ENCODE measurements at regions not wholly inside any gene's neighbourhood (a gene's known extent, or its start where the extent isn't known, plus 50 kb on each side); places are given as distances from the start of the nearest gene placed in this dataset.

GRCh38 chr5:113749334-113749733, 235.8 kb downstream of the YTHDC2 start:
- TF ChIP-seq CEBPB (IDR thresholded peaks at IDR 0.05; ENCODE audit: low read depth) (no peak), CTCF (IDR thresholded peaks at IDR 0.05 in 2 of 3, conservative IDR thresholded peaks at IDR 0.05 in 1 of 3; ENCODE audit: borderline replicate concordance in 1 of 3, insufficient read depth in 1 of 3, low read depth in 2 of 3, low read length in 2 of 3) (no peak), POLR2AphosphoS5 (IDR thresholded peaks at IDR 0.05; ENCODE audit: low read depth, low read length) (no peak), POLR2A (IDR thresholded peaks at IDR 0.05; ENCODE audit: borderline replicate concordance, extremely low read depth, insufficient read depth, insufficient read length) (no peak), YY1 (IDR thresholded peaks at IDR 0.05; ENCODE audit: extremely low read depth, insufficient replicate concordance, low read depth, low read length) (no peak), ZNF274 (IDR thresholded peaks at IDR 0.05; ENCODE audit: low read depth, low read length) (no peak), EZH2 (IDR thresholded peaks at IDR 0.05) (no peak), REST (IDR thresholded peaks at IDR 0.05; ENCODE audit: low read depth) (no peak)
